ENCODE measurements at regions not wholly inside any gene's neighbourhood (a gene's known extent, or its start where the extent isn't known, plus 50 kb on each side); places are given as distances from the start of the nearest gene placed in this dataset.

DNA sequence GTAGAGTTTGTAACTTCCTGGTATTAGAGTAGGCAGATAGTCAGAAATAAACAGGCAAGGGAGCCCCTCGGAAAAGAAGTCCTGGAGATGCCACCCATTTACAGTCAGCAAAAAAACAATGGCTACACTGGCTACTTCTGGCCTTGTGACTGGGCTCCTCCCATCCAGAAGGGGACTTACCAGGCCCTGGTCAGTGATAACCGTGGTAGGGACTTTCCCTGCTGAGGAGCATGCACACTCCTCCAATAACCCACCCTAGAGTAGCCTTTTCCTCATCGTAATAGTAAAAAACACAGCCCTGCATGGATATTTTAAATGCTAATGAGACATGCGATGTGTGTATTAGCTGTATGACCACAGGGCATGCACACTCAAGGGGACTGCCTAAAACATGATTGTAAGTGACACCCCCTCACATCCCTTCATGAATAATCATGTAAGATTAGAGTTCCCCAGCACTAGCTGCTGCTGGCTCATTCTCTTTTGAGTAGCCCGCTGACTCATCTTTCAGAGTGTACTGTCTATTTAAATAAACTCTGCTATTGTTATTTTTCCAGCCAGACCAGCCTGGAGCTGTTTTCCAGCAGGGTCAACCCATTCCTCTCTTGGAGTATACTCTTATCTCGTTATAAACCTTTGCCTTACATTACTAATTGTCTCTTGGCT lies 413.8 kb upstream of the TMTC1 start:
- no peak for DNase-seq (ENCODE audit: low spot score)
- Histone ChIP-seq H3K9me3 (ENCODE audit: low read depth) (no peaks in the 10 kb centered on the region), H3K4me2 (no peak overlapping the region), H3K4me1 (ENCODE audit: insufficient read depth) (peaks cover 6% of the 10 kb centered on the region), H4K20me1 (ENCODE audit: insufficient read depth, poor library complexity, severe bottlenecking) (no peaks in the 10 kb centered on the region), H2AFZ (no peak overlapping the region), H3K79me2 (no peaks in the 10 kb centered on the region), H3K9me2 (replicated peaks; ENCODE audit: insufficient read depth) (no peaks in the 10 kb centered on the region), H3K36me3 (replicated peaks; ENCODE audit: insufficient read depth, low read depth) (no peaks in the 10 kb centered on the region), H3K27me3 (no peaks in the 10 kb centered on the region), H3K4me3 (no peak overlapping the region), H3K27ac (no peak overlapping the region)
- 69% methylated on average over 6 of the region's 6 CpGs for WGBS (ENCODE audit: low lambda C conversion rate, missing lambda C conversion rate)
- TF ChIP-seq EZH2 (IDR thresholded peaks at IDR 0.05; ENCODE audit: borderline replicate concordance) (no peak), EZH2phosphoT487 (IDR thresholded peaks at IDR 0.05; ENCODE audit: low read depth, severe bottlenecking, unreplicated experiment) (no peak)
- TF ChIP-seq, protein P1, sequence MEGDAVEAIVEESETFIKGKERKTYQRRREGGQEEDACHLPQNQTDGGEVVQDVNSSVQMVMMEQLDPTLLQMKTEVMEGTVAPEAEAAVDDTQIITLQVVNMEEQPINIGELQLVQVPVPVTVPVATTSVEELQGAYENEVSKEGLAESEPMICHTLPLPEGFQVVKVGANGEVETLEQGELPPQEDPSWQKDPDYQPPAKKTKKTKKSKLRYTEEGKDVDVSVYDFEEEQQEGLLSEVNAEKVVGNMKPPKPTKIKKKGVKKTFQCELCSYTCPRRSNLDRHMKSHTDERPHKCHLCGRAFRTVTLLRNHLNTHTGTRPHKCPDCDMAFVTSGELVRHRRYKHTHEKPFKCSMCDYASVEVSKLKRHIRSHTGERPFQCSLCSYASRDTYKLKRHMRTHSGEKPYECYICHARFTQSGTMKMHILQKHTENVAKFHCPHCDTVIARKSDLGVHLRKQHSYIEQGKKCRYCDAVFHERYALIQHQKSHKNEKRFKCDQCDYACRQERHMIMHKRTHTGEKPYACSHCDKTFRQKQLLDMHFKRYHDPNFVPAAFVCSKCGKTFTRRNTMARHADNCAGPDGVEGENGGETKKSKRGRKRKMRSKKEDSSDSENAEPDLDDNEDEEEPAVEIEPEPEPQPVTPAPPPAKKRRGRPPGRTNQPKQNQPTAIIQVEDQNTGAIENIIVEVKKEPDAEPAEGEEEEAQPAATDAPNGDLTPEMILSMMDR (IDR thresholded peaks at IDR 0.05; ENCODE audit: poor library complexity) = no peak

DNA sequence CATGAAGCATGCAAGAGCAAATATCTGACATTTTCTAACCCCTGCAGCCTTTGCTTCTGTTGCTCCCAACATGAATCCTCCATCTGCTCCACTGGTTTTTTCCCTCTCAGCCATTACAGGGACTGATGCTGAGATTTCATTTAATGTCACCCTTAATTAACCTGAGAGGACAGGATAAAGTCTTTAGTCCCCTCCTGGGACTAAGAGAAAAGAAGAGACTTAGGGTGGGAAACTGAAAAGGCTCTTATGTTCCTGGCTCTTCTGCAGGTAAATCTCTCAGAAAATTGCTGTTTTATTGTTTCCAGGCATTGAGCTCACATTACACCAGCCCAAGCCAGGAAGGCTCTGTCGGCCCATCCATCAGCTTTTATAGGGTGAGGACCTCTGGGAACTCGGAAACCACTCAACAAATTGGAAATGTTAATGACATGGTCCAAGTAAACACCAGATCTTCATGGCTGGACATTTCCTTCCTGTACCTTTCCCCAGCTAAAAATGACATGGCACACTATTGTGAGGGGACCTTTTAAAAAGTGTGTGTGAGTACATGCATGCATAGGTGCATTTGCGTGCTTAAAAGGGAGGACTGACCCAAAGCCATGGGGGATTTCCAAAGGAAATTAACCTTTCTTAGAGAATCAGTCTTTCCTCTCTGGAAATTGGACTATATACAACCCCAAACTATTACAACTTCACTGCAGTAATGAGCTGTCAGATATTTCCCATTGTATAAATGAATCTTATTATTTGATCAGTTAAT lies 408.1 kb upstream of the TMTC1 start:
- no peaks in the 10 kb centered on the region for H3K27me3 ChIP-seq
- no peaks in the 10 kb centered on the region for H4K20me1 ChIP-seq (ENCODE audit: insufficient read depth, poor library complexity, severe bottlenecking)
- no peaks in the 10 kb centered on the region for H3K4me1 ChIP-seq (ENCODE audit: insufficient read depth)
- no peaks in the 10 kb centered on the region for H3K79me2 ChIP-seq
- TF ChIP-seq EZH2 (IDR thresholded peaks at IDR 0.05; ENCODE audit: borderline replicate concordance) = no peak
- TF ChIP-seq, protein P1 (IDR thresholded peaks at IDR 0.05; ENCODE audit: poor library complexity) = no peak
- 57% methylated on average over 3 of the region's 3 CpGs for WGBS (ENCODE audit: low lambda C conversion rate, missing lambda C conversion rate)
- H3K4me3 ChIP-seq = no peak overlapping the region
- H3K9me3 ChIP-seq (ENCODE audit: low read depth) = no peaks in the 10 kb centered on the region
- no peaks in the 10 kb centered on the region for H3K9me2 ChIP-seq (replicated peaks; ENCODE audit: insufficient read depth)
- no peak overlapping the region for H2AFZ ChIP-seq
- H3K27ac ChIP-seq = no peak overlapping the region
- no peaks in the 10 kb centered on the region for H3K36me3 ChIP-seq (replicated peaks; ENCODE audit: insufficient read depth, low read depth)
- DNase-seq (ENCODE audit: low spot score) = no peak
- no peak overlapping the region for H3K4me2 ChIP-seq

DNA sequence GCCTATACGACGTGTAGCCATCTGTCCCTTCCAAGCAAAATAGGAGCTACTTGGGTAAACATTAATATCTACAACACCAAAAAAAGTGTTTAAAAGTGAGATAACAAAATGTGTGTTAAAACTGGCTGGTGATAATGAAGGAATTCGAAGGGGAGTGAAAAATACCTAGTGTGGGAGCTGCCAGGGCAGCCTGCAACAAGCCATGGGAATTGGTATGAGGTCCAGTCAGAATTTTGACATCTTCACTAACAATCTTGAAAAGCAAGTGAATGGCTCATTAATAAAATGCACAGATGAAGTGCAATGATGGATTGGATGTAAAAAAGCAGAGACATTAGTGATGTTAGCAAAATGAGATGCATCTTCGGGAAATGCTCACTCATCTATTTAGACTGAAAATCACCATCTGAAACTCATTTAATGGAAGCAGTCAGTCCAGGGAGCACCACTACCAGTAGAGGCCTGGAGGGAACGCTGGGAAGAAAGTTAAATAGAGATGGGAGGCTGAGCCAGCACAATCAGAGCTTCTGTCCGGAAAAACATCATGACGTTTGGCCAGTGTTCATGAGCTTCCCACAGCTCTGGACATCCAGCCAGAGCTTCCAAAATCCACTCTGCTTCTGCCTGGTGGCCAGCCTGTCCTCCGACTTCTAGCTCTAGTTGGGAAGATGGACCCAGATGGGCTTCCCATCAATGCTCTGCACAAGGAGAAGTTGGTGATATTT lies 405.0 kb upstream of the TMTC1 start:
- Histone ChIP-seq H3K27me3 (no peaks in the 10 kb centered on the region), H3K9me2 (replicated peaks; ENCODE audit: insufficient read depth) (no peaks in the 10 kb centered on the region), H3K27ac (no peak overlapping the region), H3K4me2 (no peak overlapping the region), H3K4me3 (no peak overlapping the region), H3K4me1 (ENCODE audit: insufficient read depth) (no peaks in the 10 kb centered on the region), H3K79me2 (no peaks in the 10 kb centered on the region), H2AFZ (no peak overlapping the region), H4K20me1 (ENCODE audit: insufficient read depth, poor library complexity, severe bottlenecking) (no peaks in the 10 kb centered on the region), H3K36me3 (replicated peaks; ENCODE audit: insufficient read depth, low read depth) (no peaks in the 10 kb centered on the region), H3K9me3 (ENCODE audit: low read depth) (no peaks in the 10 kb centered on the region)
- TF ChIP-seq EZH2 (IDR thresholded peaks at IDR 0.05; ENCODE audit: borderline replicate concordance) (no peak), EZH2phosphoT487 (IDR thresholded peaks at IDR 0.05; ENCODE audit: low read depth, severe bottlenecking, unreplicated experiment) (no peak)
- TF ChIP-seq, protein P1 (IDR thresholded peaks at IDR 0.05; ENCODE audit: poor library complexity) = no peak
- 78% methylated on average over 8 of the region's 8 CpGs for WGBS (ENCODE audit: low lambda C conversion rate, missing lambda C conversion rate)
- no peak for DNase-seq (ENCODE audit: low spot score)
